ENCODE measurements at regions not wholly inside any gene's neighbourhood (a gene's known extent, or its start where the extent isn't known, plus 50 kb on each side); places are given as distances from the start of the nearest gene placed in this dataset.

GRCh38 chrX:144214651-144215050, 330.8 kb downstream of the UBE2NL start:
- TF ChIP-seq EP300 (IDR thresholded peaks at IDR 0.05) (no peak), SREBF2 (IDR thresholded peaks at IDR 0.05) (no peak), FOSL2 (IDR thresholded peaks at IDR 0.05) (no peak), FOSL2 (CRISPR knock-in tag; IDR thresholded peaks at IDR 0.05) (no peak), CTCF (IDR thresholded peaks at IDR 0.05) (no peak), ELK1 (IDR thresholded peaks at IDR 0.05; ENCODE audit: low read depth, low read length) (no peak), POLR2AphosphoS2 (conservative IDR thresholded peaks at IDR 0.05; ENCODE audit: low read length) (no peak), CHD4 (IDR thresholded peaks at IDR 0.05; ENCODE audit: borderline replicate concordance) (no peak)

All from A549 (cell line).